MCF 10A (cell line): ENCODE measurements at regions not wholly inside any gene's neighbourhood (a gene's known extent, or its start where the extent isn't known, plus 50 kb on each side); places are given as distances from the start of the nearest gene placed in this dataset.

Experiments used
- BruUV-seq: library from RNA; stranded (reverse); fragments of 400-500 nt; replicated peaks from 2 replicates; lab custom pipeline; 2021; lab: Mats Ljungman, UMichigan
- CTCF ChIA-PET: fragments of 300-600 bp; sonication (Branson Sonifier 250); formaldehyde crosslinking; extraction: SDS; loops from one replicate; lab custom pipeline; 2021; ENCODE audit warnings: antibody characterized with exemption, inconsistent platforms; lab: Yijun Ruan, JAX
- POLR2A ChIA-PET: fragments of 300-600, 350-650 bp; sonication (Branson Sonifier 250); formaldehyde crosslinking; extraction: SDS; loops from one replicate; lab custom pipeline; 2020; ENCODE audit warnings: antibody characterized with exemption, inconsistent platforms; lab: Yijun Ruan, JAX
- DNase-seq: peaks from one replicate; pipeline ENCODE4 v3.0.0-alpha.2; 2018; ENCODE audit not compliant: unreplicated experiment
- H3K27ac Mint-ChIP-seq: one replicate; pipeline ENCODE4 v1.8.0; 2022; ENCODE audit warnings: mild to moderate bottlenecking, low read depth, mixed read lengths; ENCODE audit not compliant: unreplicated experiment
- H3K27me3 Mint-ChIP-seq: one replicate; pipeline ENCODE4 v1.8.0; 2022; ENCODE audit warnings: mixed read lengths; ENCODE audit not compliant: insufficient read depth, unreplicated experiment
- H3K36me3 Mint-ChIP-seq: one replicate; pipeline ENCODE4 v1.8.0; 2022; ENCODE audit warnings: mild to moderate bottlenecking, moderate library complexity, mixed read lengths; ENCODE audit not compliant: insufficient read depth, unreplicated experiment
- H3K4me1 Mint-ChIP-seq: one replicate; pipeline ENCODE4 v1.8.0; 2022; ENCODE audit warnings: mixed read lengths; ENCODE audit not compliant: insufficient read depth, unreplicated experiment
- H3K4me3 Mint-ChIP-seq: one replicate; pipeline ENCODE4 v1.8.0; 2022; ENCODE audit warnings: mild to moderate bottlenecking, moderate library complexity, mixed read lengths; ENCODE audit not compliant: unreplicated experiment
- H3K9me3 Mint-ChIP-seq: one replicate; pipeline ENCODE4 v1.8.0; 2022; ENCODE audit warnings: mixed read lengths; ENCODE audit not compliant: unreplicated experiment
- intact Hi-C: fragments of 100-400 bp; cut with micrococcal nuclease; formaldehyde crosslinking; loops from 2 replicates; pipeline ENCODE4 v1.14.1; 2022
- TF ChIP-seq, protein P1 (sequence below): fragments of 200-600 bp; IDR thresholded peaks from one replicate; pipeline ENCODE4 v1.8.0; 2022; ENCODE audit warnings: antibody characterized with exemption, mild to moderate bottlenecking; ENCODE audit not compliant: unreplicated experiment

DNA sequence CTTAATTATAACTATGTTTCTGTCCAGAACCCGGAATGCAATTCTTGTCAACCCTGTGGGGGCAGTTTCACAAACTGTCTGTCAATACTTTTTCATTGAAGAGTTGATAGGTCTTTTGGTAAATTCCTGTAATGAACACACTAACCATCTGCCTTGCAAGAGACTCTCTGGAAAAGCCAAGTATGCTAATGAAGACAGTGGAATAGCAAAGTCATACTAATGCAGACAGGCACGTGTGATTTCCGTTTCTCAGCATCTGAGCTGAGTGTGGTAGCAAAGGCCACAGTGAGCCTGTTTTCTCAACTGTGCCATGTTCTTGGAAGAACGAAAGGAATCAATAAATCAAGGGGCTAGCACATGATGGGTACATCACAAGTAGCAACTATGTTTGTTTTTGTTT lies 494.1 kb upstream of the NRP1 start:
- H3K9me3 Mint-ChIP-seq = no peaks in the 10 kb centered on the region
- no peaks in the 10 kb centered on the region for H3K27me3 Mint-ChIP-seq
- BruUV-seq = no TSS peak
- no peaks in the 10 kb centered on the region for H3K4me1 Mint-ChIP-seq
- intact Hi-C loops = no loop called here
- no peaks in the 10 kb centered on the region for H3K36me3 Mint-ChIP-seq
- ChIA-PET POLR2A (no interaction called here), CTCF (no interaction called here)
- TF ChIP-seq, protein P1, sequence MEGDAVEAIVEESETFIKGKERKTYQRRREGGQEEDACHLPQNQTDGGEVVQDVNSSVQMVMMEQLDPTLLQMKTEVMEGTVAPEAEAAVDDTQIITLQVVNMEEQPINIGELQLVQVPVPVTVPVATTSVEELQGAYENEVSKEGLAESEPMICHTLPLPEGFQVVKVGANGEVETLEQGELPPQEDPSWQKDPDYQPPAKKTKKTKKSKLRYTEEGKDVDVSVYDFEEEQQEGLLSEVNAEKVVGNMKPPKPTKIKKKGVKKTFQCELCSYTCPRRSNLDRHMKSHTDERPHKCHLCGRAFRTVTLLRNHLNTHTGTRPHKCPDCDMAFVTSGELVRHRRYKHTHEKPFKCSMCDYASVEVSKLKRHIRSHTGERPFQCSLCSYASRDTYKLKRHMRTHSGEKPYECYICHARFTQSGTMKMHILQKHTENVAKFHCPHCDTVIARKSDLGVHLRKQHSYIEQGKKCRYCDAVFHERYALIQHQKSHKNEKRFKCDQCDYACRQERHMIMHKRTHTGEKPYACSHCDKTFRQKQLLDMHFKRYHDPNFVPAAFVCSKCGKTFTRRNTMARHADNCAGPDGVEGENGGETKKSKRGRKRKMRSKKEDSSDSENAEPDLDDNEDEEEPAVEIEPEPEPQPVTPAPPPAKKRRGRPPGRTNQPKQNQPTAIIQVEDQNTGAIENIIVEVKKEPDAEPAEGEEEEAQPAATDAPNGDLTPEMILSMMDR = no peak
- no peak overlapping the region for H3K27ac Mint-ChIP-seq
- no peak overlapping the region for H3K4me3 Mint-ChIP-seq
- no peak for DNase-seq

- H3K9me3 Mint-ChIP-seq = no peaks in the 10 kb centered on the region
- no peaks in the 10 kb centered on the region for H3K36me3 Mint-ChIP-seq
- TF ChIP-seq, protein P1 = no peak
- CTCF ChIA-PET = no interaction called here
- H3K27ac Mint-ChIP-seq = no peak overlapping the region
- no peaks in the 10 kb centered on the region for H3K4me1 Mint-ChIP-seq
- intact Hi-C loops = no loop called here
- no peaks in the 10 kb centered on the region for H3K27me3 Mint-ChIP-seq
- POLR2A ChIA-PET = no interaction called here
- no peak overlapping the region for H3K4me3 Mint-ChIP-seq
- DNase-seq = no peak
- BruUV-seq = no TSS peak
These were observed 491.7 kb upstream of the NRP1 start for GRCh38 chr10:33826186-33826585.

DNA sequence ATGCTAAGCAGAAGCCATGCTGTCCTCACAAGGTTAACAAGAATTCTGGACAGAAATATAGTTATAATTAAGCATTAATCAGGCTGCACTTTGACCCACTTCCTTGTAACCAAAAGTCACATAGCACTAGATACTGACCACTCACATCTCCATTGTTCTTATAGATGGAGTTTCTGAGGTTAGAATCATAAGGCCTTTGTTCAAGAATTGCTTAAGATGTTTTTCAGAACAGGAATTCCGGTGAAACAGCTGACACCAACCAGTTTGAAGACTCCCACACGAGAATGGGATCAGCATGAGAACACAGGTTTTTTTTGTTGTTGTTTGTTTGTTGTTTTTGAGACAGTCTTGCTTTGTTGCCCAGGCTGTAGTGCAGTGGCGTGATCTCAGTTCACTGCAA lies 488.3 kb upstream of the NRP1 start:
- CTCF ChIA-PET = no interaction called here
- no peaks in the 10 kb centered on the region for H3K36me3 Mint-ChIP-seq

GRCh38 chr10:33820531-33820930 lies 486.1 kb upstream of the NRP1 start:
- H3K27me3 Mint-ChIP-seq = no peaks in the 10 kb centered on the region
- no peaks in the 10 kb centered on the region for H3K4me1 Mint-ChIP-seq
- H3K27ac Mint-ChIP-seq = no peak overlapping the region
- TF ChIP-seq, protein P1 = no peak
- DNase-seq = no peak
- ChIA-PET POLR2A (no interaction called here), CTCF (no interaction called here)
- no peak overlapping the region for H3K4me3 Mint-ChIP-seq
- peaks cover 3% of the 10 kb centered on the region for H3K9me3 Mint-ChIP-seq
- BruUV-seq = no TSS peak
- H3K36me3 Mint-ChIP-seq = no peaks in the 10 kb centered on the region
- intact Hi-C loops = no loop called here

More for the DNA sequence above, 488.3 kb upstream of the NRP1 start:
- no peak overlapping the region for H3K27ac Mint-ChIP-seq
- POLR2A ChIA-PET = no interaction called here
- H3K4me3 Mint-ChIP-seq = no peak overlapping the region
- intact Hi-C loops = no loop called here
- no peaks in the 10 kb centered on the region for H3K27me3 Mint-ChIP-seq
- TF ChIP-seq, protein P1 = no peak
- no peak for DNase-seq
- no peaks in the 10 kb centered on the region for H3K9me3 Mint-ChIP-seq
- BruUV-seq = no TSS peak
- no peaks in the 10 kb centered on the region for H3K4me1 Mint-ChIP-seq
